ENCODE measurements at regions not wholly inside any gene's neighbourhood (a gene's known extent, or its start where the extent isn't known, plus 50 kb on each side); places are given as distances from the start of the nearest gene placed in this dataset.

DNA sequence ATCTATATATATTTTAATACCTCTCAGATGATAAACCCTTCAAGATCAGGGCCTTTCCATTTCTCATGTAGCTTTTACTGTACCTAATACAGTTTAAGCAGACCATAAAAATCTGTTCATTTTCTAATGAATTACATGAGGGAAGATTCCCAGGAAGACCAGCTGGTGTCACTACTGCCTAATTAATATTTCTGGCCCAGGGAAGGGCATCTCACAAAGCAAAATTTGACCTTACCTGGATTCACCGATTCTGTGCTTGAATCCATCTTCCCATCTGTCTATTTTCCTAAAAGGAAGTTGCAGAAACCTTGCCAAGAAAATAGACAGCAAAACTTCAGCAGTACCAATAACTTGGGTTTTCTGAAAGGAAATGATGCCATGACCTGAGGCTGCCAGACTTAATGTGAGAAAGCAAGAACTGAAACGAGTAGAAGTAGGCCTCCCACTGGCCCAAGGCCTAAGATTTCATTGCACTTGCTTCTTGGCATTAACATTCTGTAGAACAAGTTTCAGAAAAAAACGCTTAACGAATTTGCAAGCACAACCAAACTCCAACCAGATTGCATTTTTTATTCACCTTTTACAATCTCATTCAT, 83.0 kb upstream of the GLIS3 start:
- no peak for DNase-seq

DNA sequence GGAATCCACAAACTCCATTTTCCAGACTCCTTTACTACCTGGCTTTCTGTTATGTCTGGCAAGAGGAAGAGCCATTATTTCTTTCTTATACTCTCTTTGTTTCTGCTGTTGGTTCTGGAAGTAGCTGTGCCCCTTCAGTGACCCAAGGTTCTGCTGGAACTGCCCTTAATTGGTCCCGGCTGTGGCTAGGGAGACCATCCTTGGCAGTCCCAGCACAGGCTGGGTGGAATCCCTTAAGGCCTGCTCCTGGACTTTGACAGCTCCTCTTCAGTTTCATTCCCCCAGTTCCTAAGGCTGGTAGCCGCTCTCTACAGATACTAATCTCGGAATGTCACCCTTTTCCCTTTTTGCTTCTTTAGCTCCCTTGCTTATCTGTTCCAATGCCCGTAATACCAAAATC, 81.9 kb upstream of the GLIS3 start:
- DNase-seq, result no peak

DNA sequence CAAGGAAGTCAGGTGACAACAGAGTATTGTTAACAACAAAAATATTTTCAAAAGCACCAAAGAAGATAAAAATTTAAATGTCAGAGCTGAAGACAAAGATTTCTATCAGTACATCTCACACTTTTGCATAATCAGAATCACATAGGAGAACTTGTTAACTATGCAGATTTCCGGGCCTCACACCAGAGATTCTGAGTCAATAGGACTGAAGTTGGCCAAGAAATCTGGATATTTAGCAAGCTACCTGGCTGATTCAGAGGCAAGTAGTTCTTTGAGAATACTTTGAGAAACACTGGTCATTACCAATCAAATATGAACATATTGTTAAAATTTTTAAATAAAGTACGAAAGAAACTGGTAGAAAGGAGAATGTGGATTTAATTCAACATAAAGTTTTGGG, 80.5 kb upstream of the GLIS3 start:
- no peak for DNase-seq

DNA sequence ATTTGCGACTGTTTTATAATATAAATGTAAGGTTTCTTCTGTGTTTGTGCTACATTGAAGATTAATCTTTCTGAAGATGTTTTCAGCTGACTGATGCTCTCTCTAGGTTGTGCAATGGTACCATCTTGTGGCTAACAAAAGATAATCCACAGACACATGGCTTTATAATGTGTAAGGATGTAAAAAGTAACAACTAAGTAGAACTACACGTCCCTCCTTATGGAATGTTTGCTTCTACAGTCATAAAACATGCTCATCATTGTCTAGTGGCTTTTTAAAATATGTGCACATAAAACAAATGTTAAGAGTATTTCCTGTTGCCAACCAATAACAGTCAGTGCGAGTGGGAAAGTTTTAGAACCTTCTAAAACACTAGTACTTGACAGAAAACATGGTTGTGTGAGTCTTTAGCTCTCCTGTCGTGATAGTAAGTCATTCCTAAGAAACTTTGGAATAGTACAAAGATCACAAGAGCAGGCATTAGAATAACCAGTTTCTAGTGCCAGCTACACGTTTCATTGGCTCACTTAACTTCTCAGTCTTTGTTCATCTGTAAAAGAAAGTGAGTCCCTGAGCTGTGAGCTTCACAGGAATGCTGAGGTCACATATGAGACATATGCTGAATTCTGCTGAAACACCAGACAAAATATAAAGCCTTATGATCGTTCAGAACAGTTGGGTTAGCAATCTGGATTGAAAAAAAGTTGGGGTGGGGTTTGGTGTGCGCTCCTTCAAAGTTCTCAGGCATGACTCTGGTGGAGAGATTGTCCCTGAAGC, 75.7 kb upstream of the GLIS3 start:
- no peak for DNase-seq

DNA sequence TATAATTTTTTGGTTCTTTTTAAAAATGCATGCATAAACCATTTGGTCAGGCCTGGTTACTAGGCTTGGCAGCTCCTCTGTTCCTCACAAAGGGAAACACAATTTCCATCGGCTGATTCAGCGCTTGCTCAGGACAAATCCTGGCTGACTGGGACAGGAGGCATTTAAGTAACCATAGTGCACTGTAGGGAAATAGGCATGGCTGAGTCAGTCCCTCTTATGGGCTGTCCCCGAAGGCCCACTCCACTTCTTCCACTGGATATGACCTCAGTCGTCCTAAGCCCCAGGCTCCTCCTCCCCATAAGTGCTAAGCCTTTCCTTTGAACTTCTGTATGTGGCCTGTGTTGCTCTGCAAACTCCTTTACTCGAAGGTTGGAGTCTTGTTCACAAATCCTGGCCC, 71.2 kb upstream of the GLIS3 start:
- DNase-seq, result no peak

DNA sequence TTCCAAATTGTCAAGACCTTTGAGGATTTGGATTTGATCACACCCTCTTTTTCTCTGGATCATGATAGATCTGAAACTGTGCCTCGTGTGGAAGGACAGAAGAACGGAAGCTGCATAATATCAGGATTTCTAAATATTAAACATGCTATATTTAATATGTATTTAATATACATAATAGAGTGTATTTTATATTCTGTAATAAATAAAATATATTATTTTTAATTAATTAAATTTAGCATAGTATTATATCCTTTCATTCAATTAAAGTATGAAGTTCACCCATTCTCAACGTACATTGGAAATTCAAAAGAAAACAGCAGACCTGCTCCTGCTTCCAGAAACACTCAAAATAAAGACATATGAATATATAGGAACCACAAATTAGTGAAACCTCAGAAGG, 70.6 kb upstream of the GLIS3 start:
- no peak for DNase-seq

DNA sequence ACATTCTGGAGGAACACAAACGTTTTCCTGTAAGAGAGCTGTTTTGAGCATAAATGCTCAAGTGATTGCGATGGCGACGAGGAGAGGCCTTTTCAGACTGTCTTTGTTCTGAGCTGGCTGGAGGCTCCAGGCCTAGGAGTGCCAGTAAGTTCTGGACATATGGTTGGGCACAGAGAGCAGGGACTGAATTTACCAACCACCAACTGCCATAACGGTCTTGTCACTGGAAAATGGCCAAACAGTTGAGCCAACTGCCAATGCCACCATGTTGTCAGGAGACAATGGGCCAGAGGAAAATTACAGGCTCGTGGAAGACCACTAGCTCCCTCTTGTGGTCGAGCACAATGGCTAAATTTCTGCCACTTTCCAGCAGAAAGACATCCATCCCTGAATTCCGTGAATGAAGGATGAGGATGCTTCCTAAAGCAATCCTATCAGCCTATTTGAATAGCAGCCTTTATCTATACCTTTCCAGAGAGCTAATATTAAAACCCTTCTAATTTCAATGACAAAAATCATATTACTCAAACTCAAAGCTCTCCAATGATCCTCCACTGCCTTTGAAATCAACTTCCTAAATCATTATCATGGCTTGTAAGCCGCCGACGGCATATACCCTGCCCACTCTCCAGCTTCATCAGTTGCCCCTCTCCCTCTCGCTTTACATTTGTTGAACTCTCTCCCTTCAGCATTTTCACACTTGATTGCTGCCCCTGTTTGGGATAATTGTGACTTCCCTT, 66.9 kb upstream of the GLIS3 start:
- DNase-seq, result peak; percentile 14

DNA sequence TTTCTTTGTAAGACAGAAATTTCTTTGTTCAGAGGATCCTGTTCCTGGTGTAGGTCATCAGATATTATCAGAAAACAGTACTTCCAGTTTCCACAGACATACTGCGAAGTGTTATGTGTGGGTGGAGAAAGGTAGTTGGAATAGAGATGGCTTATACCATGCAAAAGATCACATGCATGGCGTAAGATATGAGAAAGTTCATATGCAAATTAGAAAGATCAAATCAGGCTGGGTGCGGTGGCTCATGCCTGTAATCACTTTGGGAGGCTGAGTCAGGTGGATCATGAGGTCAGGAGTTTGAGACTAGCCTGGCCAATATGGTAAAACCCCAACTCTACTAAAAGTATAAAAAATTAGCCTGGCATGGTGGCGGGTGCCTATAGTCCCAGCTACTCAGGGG, 65.2 kb upstream of the GLIS3 start:
- no peak for DNase-seq

DNA sequence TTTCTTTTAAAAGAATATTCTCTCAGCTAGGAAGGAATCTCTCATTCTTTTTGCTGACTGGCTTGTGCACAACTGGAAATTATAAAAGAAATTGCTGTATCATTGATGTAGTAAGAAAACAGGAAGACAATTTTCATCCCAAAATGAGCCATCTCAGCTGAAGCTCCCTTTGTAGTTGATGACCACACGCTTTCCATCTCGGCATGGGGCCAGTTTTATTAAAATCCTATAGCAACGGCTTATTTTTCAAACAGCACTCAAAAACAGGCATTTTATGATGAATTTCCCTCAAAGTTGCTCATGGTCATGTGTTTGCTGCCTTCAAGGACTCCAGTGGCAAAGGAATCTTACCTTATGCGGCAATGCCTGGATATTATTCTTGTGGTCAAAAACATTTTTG, 62.4 kb upstream of the GLIS3 start:
- no peak for DNase-seq

DNA sequence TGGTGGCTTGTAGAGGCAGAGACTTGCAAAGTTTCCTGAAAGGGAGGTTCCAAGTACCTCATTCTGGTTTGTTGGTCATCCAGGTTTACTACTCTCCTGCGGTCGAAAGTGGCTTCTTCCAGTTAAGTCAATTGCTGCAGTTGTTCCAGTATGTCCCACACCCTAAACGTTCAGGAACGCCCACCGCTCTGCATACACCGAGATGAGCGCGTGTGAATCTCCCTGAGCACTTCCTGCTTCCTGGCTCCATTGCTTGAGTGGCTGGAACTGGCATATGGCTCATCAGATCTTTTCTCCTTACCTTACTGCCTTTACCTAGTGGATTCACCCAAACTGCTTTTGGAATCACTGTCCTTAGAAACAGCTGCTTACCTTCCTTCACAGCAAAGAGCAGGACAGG, 59.1 kb upstream of the GLIS3 start:
- DNase-seq, result no peak

DNA sequence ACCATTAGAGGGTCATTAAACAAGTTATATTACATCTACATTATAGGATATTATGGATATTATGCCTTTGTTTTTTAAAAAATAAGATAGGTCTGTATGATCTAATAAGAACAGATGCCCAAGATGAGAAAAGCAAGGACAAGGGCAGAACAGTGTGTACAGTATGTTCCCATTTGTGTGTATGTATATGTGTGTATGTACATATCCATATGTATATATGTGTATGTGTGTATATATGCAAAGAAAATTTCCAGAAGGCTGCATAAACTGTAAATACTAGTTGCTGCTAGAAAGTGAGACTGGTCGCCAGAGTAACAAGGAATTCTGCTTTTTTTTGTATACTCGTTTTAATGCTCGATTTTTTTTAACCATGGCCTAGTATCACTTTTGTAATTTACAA, 58.1 kb upstream of the GLIS3 start:
- no peak for DNase-seq

DNA sequence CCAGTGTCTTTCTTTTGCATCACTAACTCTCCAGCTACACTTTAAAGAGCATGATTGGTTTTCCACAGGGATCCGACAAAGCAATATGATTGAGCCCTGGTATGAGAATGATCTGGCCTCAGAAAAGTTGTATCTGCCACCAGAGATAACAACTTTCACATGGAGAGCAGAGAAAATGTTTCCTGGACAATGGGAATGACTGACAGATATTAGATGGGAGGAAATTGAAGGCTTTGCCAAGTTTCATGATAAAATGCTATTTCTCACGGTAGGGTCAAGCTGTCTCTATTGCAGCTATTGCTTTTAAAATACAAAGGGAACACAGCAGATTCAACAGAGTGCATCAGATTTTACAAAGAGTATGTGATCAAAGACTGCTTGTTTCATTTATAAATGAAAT, 56.4 kb upstream of the GLIS3 start:
- no peak for DNase-seq

DNA sequence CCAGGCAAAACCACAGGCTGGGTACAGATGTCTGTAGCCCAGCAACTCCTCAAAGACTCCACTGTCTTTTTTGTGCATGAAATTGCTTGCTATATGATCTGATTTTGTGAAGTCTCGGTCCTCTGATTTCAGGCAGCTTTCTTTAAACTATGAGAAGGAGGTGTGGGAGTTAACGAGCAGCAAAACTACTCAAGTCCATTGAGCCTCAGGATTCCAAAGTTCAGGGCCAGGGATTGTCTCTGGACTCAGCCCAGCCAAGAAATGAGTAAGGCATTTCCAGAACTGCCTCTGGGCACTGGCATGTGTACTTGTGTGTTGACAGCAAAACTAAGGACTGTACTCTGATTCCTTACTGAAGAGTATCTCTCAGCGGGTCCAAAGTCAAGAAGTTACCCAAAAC, 53.4 kb upstream of the GLIS3 start:
- DNase-seq, result no peak

DNA sequence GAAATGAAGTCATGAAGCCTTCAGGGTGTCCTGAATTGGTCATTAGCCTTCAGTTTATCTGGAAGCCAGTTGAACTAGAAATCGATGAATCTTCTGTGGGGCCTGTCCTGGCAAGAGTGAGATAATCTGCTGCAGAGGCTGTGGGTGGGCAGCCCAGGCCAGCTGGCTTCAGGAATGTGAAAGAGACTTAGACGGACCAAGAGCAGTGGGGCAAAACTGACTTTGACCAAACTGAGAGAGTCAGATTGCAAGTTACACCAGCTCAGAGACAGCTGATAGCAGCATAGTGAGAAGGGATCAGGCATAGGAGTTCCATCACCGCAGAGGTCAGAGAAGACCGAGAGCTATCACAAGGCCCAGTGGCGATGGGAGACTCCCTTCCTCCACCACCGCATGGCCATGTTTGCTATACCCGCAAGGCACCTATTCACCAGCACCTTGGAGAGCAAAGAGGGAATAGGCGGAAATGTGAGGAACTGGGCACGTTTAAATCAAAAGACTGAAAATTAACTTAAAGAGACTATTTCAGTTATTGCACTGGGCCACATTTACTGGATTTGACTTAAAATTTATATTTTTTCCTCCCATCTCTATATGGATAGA, 50.0 kb upstream of the GLIS3 start:
- no peak for DNase-seq

Measured in SHP77 treated with DMSO at 0.1 percent for 48 hours (cell line).